HepG2 (cell line): ENCODE measurements at regions not wholly inside any gene's neighbourhood (a gene's known extent, or its start where the extent isn't known, plus 50 kb on each side); places are given as distances from the start of the nearest gene placed in this dataset.
A peak's percentile ranks its signal among the peaks of the same experiment; 100 is the strongest.

ENCODE experiments used
- ATAC-seq: fragments of 200-7000 bp; cut with Tn5 transposase; 3 replicates; pipeline ENCODE4 v1.9.1; 2020; ENCODE audit warnings: mild to moderate bottlenecking, moderate library complexity
- BruUV-seq: library from RNA; stranded (reverse); fragments of 400-500 nt; replicated peaks from 2 replicates; lab custom pipeline; 2021; lab: Mats Ljungman, UMichigan
- CTCF ChIA-PET: fragments of 300-600 bp; formaldehyde crosslinking; extraction: SDS; loops from one replicate; lab custom pipeline; 2021; ENCODE audit warnings: low total read pairs, inconsistent platforms, low intra/inter-chr PET ratio; lab: Yijun Ruan, JAX
- POLR2A ChIA-PET: fragments of 350-600 bp; sonication (Branson Sonifier 250); formaldehyde crosslinking; loops from one replicate; lab custom pipeline; 2020; ENCODE audit warnings: antibody characterized with exemption, inconsistent platforms; lab: Yijun Ruan, JAX
- DNase-seq: peaks from one replicate; pipeline ENCODE4 v3.0.0-alpha.2; 2015; ENCODE audit warnings: low spot score
- FAIRE-seq: peaks from 3 replicates; lab custom pipeline; 2011; peaks lifted over from hg19 to GRCh38; lab: Jason Lieb, UNC
- H2AFZ ChIP-seq: one replicate; pipeline ENCODE4 v1.6.1; 2011; ENCODE audit warnings: low read length, inconsistent platforms
- H3K27ac ChIP-seq: fragments of 300-600 bp; 3 replicates; pipeline ENCODE4 v1.8.0; 2011; ENCODE audit warnings: mixed run types, mild to moderate bottlenecking, mixed read lengths, low read length, inconsistent platforms; ENCODE audit not compliant: insufficient read depth; ENCODE audit errors: extremely low read length
- H3K27me3 ChIP-seq, 2 experiments: fragments of 200-600 bp in 1 of 2; 2 replicates in 1 of 2; 3 replicates in 1 of 2; pipeline versions ENCODE4 v1.6.0 to v1.8.0; 2011; ENCODE audit warnings: low read length in 2 of 2, mild to moderate bottlenecking in 2 of 2, moderate library complexity in 2 of 2, inconsistent platforms in 1 of 2; ENCODE audit not compliant: insufficient read depth in 2 of 2, control insufficient read depth in 1 of 2
- H3K36me3 ChIP-seq, 2 experiments: fragments of 200-600 bp in 1 of 2; replicated peaks in 1 of 2; 2 replicates in 1 of 2; 3 replicates in 1 of 2; pipeline versions ENCODE4 v1.5.1 to v1.8.0; 2011; ENCODE audit warnings: low read length in 2 of 2, inconsistent platforms in 1 of 2; ENCODE audit not compliant: insufficient read depth in 2 of 2, control insufficient read depth in 1 of 2
- H3K4me1 ChIP-seq: 2 replicates; pipeline ENCODE4 v1.5.1; 2012; ENCODE audit warnings: low read length, inconsistent platforms; ENCODE audit not compliant: insufficient read depth
- H3K4me2 ChIP-seq: 2 replicates; pipeline ENCODE4 v1.6.0; 2011; ENCODE audit warnings: low read depth, low read length, inconsistent platforms
- H3K4me3 ChIP-seq, 3 experiments: fragments of 200-600 bp in 1 of 3; sonication (generic), shearing (Covaris generic) in 1 of 3; replicated peaks in 1 of 3; 2 replicates each; pipeline ENCODE4 v1.5.1; 2011 to 2016; ENCODE audit warnings: low read length in 3 of 3, inconsistent platforms in 2 of 3, low read depth in 2 of 3, mild to moderate bottlenecking in 2 of 3, control low read depth in 1 of 3, mixed read lengths in 1 of 3; ENCODE audit not compliant: insufficient read depth in 1 of 3
- H3K79me2 ChIP-seq: one replicate; pipeline ENCODE4 v1.6.1; 2011; ENCODE audit warnings: low read length, inconsistent platforms; ENCODE audit not compliant: insufficient read depth
- H3K9ac ChIP-seq: 2 replicates; pipeline ENCODE4 v1.6.0; 2011; ENCODE audit warnings: mild to moderate bottlenecking, low read depth, low read length, inconsistent platforms; ENCODE audit not compliant: insufficient read depth
- H3K9me3 ChIP-seq: 2 replicates; pipeline ENCODE4 v1.5.1; 2012; ENCODE audit warnings: mild to moderate bottlenecking, low read length
- H4K20me1 ChIP-seq: 2 replicates; pipeline ENCODE4 v1.6.0; 2011; ENCODE audit warnings: inconsistent platforms, mild to moderate bottlenecking, low read length, moderate library complexity; ENCODE audit not compliant: insufficient read depth
- HNRNPLL ChIP-seq: fragments of 200-400 bp; formaldehyde crosslinking; IDR thresholded peaks from 2 replicates; pipeline ENCODE4 v1.6.1; 2017; ENCODE audit warnings: mild to moderate bottlenecking, low read depth, low read length; ENCODE audit not compliant: poor library complexity, severe bottlenecking
- ZNF687 ChIP-seq: sonication (generic); formaldehyde crosslinking; IDR thresholded peaks from 2 replicates; pipeline ENCODE4 v1.5.1; 2020; ENCODE audit warnings: mild to moderate bottlenecking, missing genetic modification reagents, moderate library complexity
- WGBS: methylation state at CpG from one replicate; pipeline ENCODE4 v1.1.6; 2017; ENCODE audit warnings: low lambda C conversion rate; 5-methylcytosine and 5-hydroxymethylcytosine counted together
- in situ Hi-C: cut with HindIII; loops from 2 replicates; pipeline ENCODE4 v1.10.0; 2017; ENCODE audit warnings: low pct_unique_long_range_greater_than_20kb; ENCODE audit not compliant: extremely low pct_ligation_motif_present
- intact Hi-C: fragments of 100-400 bp; cut with micrococcal nuclease; formaldehyde crosslinking; loops from one replicate; pipeline ENCODE4 v1.10.0; 2022; ENCODE audit not compliant: unreplicated experiment

GRCh38 chr2:10232096-10232815 lies 70.4 kb upstream of the HPCAL1 start:
- no peak overlapping the region for H3K9ac ChIP-seq
- no peak for FAIRE-seq
- no peaks in the 10 kb centered on the region for H3K9me3 ChIP-seq
- POLR2A ChIA-PET, result no interaction called here
- no peak overlapping the region for H3K27ac ChIP-seq
- 51% methylated on average over 23 of the region's 23 CpGs for WGBS
- no peak overlapping the region for H2AFZ ChIP-seq
- H3K4me1 ChIP-seq, result peaks cover 26% of the 10 kb centered on the region
- intact Hi-C loops, result no loop called here
- no peaks in the 10 kb centered on the region; the same call in 1 of the 2 replicates for H4K20me1 ChIP-seq
- H3K27me3 ChIP-seq, result peaks cover 15 to 84% of the 10 kb centered on the region in 2 experiments
- TF ChIP-seq HNRNPLL (no peak), ZNF687 (CRISPR knock-in tag) (0 out of 2 replicates have a peak, but pooled peaks have one; percentile 17)
- TF ChIP-seq, all 625 proteins: peak for 1
- DNase-seq (no peak), ATAC-seq (no peak)
- H3K36me3 ChIP-seq, result no peaks in the 10 kb centered on the region
- in situ Hi-C loops, result no loop called here
- no peaks in the 10 kb centered on the region for H3K79me2 ChIP-seq
- H3K4me2 ChIP-seq, result no peak overlapping the region
- H3K4me3 ChIP-seq, result no peak overlapping the region
- CTCF ChIA-PET, result no interaction called here
- no TSS peak for BruUV-seq
